RKO (cell line): ENCODE measurements at regions not wholly inside any gene's neighbourhood (a gene's known extent, or its start where the extent isn't known, plus 50 kb on each side); places are given as distances from the start of the nearest gene placed in this dataset.

Experiments
- DNase-seq: peaks from one replicate; pipeline ENCODE4 v3.0.0-alpha.2; 2016; ENCODE audit warnings: low spot score

DNA sequence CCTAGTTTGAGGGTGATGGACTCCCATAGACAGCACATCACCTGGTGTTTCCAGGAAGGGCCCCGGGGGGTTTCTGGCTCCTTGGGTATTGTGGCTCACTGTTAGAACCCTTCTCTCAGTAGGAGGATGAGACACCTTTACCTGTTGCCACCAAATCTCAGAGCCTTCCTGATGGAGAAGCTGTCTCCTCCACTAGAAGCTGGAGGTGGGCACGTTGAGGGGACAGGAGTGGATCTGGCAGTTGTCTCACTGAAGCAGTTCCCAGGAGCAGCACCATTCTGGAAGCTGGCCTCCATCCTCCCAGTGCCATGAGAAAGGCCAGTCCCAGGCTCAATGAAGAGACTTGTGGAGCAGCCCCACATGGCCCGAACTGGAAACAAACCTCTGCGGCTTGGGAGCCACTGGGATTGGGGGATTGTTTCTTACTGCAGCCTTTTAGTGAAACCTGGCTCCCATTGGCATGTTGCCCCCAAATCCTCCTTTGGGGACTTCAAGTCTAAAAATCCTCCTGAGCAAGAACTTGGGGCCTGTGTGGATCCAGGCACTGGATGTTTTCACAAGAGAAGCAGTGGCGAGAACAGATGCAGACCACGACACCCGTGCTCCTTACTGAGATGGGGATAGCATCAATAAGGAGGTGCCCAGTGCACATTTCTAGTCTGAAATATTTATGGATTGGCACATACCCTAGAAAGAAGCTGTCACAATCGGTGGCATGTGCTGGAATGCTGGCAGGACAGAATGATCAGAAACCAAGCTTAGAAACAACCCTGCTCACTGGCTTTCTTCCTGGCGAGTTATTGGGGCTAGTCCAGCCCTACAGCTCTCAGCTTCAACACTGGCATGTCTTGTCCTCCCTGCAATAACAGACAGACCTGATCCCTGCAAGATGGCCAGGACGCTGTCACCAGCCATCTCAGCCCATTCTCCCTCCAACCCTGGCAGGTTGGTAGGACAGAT lies 223.7 kb upstream of the AJAP1 start:
- DNase-seq, result no peak

GRCh38 chr1:4431491-4431890 lies 222.9 kb upstream of the AJAP1 start:
- DNase-seq, result no peak

- DNase-seq, result no peak
These were observed 221.3 kb upstream of the AJAP1 start for GRCh38 chr1:4433075-4433474.

DNA sequence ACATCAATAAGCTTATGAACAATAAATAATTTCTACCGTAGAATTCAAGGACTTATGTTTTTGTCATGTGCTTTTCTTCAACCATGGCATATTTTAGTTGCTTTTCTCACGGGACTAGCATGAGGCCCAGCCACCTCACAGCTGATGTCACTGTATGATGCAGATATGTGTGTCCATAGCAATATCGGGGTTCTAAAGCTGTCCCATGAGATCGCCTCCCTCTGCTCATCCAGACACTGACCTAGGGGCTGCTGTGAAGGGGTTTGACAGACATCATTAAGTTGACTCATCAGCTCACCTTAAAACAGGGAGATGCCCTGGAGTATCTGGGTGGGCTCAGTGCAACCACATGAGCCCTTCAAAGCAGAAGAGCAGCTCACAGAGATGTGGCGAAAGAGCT lies 210.3 kb upstream of the AJAP1 start:
- DNase-seq, result no peak

GRCh38 chr1:4447778-4448420 lies 206.5 kb upstream of the AJAP1 start:
- no peak for DNase-seq

DNA sequence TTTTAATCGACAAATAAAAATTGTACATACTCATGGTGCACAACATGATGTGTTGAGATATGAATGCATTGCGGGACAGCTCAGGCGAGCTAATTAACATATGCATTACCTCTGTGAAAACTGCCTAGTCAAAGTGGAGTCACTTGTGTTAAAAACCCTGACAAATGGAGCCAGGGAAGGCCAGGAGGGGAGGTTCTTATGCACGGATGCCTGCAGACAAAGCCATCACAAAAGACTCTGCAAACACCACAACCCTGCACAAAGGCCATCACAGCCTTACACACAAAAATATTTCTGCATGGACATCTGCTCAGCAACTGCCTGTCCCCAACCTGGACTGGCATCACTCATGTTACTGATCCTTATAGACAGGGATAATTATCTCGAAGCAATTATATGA lies 204.4 kb upstream of the AJAP1 start:
- DNase-seq, result no peak

GRCh38 chr1:4452701-4453100 lies 201.7 kb upstream of the AJAP1 start:
- no peak for DNase-seq

GRCh38 chr1:4460052-4460451 lies 194.4 kb upstream of the AJAP1 start:
- no peak for DNase-seq

DNA sequence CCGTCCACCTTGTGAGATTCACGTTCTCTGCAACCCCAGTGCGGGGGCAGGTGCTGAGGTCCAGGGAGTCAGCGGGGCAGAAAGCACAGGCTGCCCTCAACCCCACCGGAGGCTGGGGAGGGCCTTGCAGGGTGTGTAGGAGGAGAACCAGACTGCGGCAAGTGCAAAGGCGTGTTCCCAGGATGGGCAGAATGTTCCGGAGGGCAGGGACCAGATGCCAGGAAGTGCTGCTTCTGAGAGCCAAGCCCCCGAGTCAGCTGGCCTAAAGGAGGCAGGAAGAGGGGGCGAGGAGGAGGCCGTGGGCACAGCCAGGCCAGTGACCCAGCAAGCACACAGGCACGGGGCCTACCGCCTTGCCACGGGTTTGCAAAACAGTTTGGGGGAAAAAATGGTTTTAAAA lies 193.8 kb upstream of the AJAP1 start:
- no peak for DNase-seq

- no peak for DNase-seq
These were observed 192.6 kb upstream of the AJAP1 start for GRCh38 chr1:4461726-4462290.

- no peak for DNase-seq
These were observed 191.5 kb upstream of the AJAP1 start for GRCh38 chr1:4462831-4463484.

GRCh38 chr1:4463631-4464030 lies 190.8 kb upstream of the AJAP1 start:
- no peak for DNase-seq

GRCh38 chr1:4464478-4464877 lies 189.9 kb upstream of the AJAP1 start:
- DNase-seq, result no peak

GRCh38 chr1:4467241-4467640 lies 187.2 kb upstream of the AJAP1 start:
- no peak for DNase-seq

DNA sequence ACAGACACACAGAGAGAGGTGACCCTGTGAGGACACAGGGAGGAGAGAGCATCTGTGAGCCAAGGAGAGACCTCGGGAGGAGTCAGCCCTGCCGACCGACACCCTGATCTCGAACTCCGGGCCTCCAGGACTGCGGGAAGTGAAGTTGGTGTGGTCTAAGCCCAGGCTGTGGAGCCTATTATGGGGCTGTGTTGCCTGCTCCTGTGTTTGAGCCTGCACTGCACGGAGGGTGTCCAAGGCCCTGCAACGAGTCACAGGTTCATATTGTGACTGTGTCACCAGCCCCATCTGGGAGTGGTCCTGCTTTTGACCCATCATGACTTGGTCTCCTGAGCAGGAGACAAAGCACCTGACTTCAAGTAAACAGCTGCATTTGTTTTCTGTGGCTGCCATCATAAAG lies 186.0 kb upstream of the AJAP1 start:
- DNase-seq, result no peak

DNA sequence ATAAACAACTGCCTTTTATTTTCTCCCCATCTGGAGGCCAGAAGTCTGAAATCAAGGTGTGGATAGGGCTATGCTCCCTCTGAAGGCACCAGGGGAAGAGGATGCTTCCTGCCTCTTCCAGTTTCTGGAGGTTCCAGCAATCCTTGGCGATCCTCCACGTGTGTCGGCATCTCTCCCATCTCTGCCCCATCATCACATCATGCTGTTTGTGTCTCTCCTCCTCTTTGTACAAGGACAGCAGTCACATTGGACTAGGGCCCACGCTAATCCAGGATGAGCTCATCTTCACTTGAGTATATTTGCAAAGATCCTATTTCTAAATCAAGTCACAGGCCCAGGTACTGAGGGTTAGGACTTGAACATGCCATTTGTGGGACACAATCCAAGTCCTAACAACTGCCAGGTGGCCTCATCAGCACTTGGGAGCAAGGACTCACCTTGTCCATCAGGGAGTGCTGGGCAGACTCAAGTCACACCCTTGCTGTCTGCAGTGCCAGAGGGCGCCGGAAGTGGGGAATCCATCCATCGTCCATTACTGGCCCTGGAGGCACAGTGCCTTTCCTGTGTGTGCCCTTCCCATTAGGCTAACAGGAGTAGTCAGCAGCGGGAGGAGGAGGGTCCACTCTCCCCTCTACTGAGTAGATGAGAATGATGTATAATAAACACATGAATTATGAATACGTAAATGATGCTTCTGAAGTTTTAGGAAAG lies 185.4 kb upstream of the AJAP1 start:
- DNase-seq, result no peak

DNA sequence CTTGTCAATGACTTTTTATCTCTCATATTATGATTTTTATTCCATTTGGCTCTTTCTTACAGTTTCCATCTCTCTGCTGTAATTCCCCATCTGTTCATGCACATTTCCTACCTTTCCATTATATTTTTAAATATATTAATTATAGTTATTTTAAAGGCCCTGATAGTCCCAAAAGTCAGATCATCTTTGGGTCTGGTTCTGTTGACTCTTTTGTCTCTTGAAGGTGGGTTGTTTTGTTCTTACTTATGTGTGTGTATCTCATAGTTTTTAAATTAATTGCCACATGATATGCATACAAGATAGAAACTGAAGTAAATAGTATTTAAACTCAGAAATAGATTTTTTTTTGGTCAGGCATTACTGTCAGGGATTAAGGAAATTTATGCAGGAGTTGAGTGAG lies 178.0 kb upstream of the AJAP1 start:
- DNase-seq, result no peak

DNA sequence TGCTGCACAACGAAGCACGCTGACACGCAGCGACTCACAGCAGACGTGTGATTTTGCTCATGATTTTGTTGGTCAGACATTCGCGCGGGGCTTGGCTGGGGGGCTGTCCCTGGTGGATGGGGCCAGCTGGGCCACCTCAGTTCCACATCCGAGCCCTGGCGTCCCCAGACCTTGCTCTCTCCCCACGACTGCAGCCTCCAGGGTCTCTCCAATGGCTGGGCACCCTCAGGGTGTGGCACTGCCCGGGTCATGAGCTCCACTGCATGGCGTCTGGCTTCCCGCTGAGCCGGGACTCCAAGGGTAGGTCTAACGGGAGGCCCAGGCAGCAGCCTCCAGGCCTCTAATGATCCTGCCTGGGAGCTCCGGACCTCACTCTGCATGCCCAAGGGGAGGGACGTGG lies 173.0 kb upstream of the AJAP1 start:
- no peak for DNase-seq

- no peak for DNase-seq
These were observed 171.9 kb upstream of the AJAP1 start for GRCh38 chr1:4482526-4482925.

DNA sequence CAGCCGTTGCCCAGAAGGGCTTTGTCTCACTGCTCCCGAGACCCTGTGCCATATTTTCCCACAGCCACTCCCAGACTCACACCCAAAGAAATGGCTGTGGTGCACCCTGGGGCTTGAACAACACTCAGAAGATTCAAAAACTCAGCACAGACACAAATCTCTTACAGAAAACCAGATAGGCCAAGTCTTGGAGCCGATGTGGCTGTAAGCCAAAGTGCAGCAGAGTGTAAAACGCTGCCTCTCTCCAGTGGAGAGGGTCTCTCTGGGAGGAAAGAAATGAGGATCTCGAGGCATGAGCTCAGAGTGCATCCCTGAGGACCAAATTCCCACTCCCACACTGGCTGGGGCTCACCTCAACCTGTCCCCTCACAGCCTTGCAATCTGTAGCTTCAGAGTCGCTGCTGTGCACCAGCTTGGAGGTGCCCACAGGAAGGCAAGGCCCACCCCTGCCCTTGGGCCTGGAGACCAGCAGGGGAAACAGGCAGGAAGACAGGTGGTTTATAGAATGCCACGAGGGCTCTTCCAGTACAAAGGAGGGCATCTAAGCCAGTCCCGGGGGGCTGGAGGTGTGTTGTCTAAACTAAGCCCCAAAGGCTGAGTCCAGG lies 171.3 kb upstream of the AJAP1 start:
- DNase-seq, result no peak

- DNase-seq, result no peak
These were observed 169.0 kb upstream of the AJAP1 start for GRCh38 chr1:4485398-4485797.

DNA sequence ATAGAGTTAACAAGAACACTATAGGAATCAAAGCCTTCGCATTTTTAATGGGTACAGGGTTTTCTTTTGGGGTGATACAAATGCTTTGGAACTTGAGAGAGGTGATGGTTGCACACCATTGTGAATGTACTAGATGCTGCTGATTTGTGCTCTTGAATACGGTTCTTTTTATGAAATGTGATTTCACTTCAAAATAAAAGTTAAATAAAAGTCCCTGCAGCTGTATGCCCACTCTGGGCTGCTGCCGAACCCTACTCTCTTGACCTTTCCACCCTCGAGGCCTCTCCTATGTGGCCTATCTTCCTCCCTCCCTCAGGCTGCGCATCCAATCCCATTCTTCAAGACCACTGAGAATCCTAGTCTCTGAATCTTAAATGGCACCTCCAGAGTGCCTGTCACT lies 168.5 kb upstream of the AJAP1 start:
- DNase-seq, result no peak
